SU-DHL-6 (cell line): ENCODE measurements at regions not wholly inside any gene's neighbourhood (a gene's known extent, or its start where the extent isn't known, plus 50 kb on each side); places are given as distances from the start of the nearest gene placed in this dataset.

Experiments
- H2AFZ ChIP-seq: fragments of 200-600 bp; sonication (generic); 2 replicates; pipeline ENCODE4 v1.6.1; 2014; ENCODE audit warnings: low read depth, mild to moderate bottlenecking, moderate library complexity, mixed read lengths, antibody characterized with exemption, low read length; ENCODE audit not compliant: severe bottlenecking
- H3F3A ChIP-seq: fragments of 200-600 bp; shearing (Covaris generic); 2 replicates; pipeline ENCODE4 v1.6.0; 2016; ENCODE audit warnings: antibody characterized with exemption, mild to moderate bottlenecking; ENCODE audit not compliant: insufficient read depth
- H3K27ac ChIP-seq: fragments of 200-600 bp; sonication (generic); 2 replicates; pipeline ENCODE4 v1.5.1; 2016; ENCODE audit warnings: low read depth, mild to moderate bottlenecking, low read length, moderate library complexity, mixed read lengths
- H3K27me3 ChIP-seq: fragments of 200-600 bp; sonication (generic), shearing (Covaris generic); 2 replicates; pipeline ENCODE4 v1.6.0; 2014; ENCODE audit warnings: mild to moderate bottlenecking, low read length
- H3K36me3 ChIP-seq: fragments of 200-600 bp; sonication (generic); 2 replicates; pipeline ENCODE4 v1.6.1; 2014; ENCODE audit warnings: mild to moderate bottlenecking, low read length, mixed read lengths
- H3K4me2 ChIP-seq: fragments of 300-600, 200-600 bp; shearing (Covaris generic), sonication (generic); 2 replicates; pipeline ENCODE4 v1.6.0; 2014; ENCODE audit warnings: low read length, low read depth, mild to moderate bottlenecking; ENCODE audit not compliant: poor library complexity, severe bottlenecking
- H3K4me3 ChIP-seq: fragments of 200-600 bp; sonication (generic); 2 replicates; pipeline ENCODE4 v1.5.1; 2014; ENCODE audit warnings: antibody characterized with exemption, low read length, mild to moderate bottlenecking, mixed read lengths; ENCODE audit not compliant: insufficient read depth, poor library complexity, severe bottlenecking
- H3K79me2 ChIP-seq: fragments of 200-600 bp; sonication (generic); 2 replicates; pipeline ENCODE4 v1.6.1; 2014; ENCODE audit warnings: mild to moderate bottlenecking, low read length, moderate library complexity; ENCODE audit not compliant: insufficient read depth
- H3K9ac ChIP-seq: fragments of 200-600 bp; sonication (generic); 2 replicates; pipeline ENCODE4 v1.7.0; 2014; ENCODE audit warnings: mild to moderate bottlenecking, low read length
- H3K9me2 ChIP-seq: fragments of 200-600 bp; sonication (generic); replicated peaks from 2 replicates; pipeline ENCODE4 v1.6.1; 2014; ENCODE audit warnings: low read length; ENCODE audit not compliant: insufficient read depth
- H3K9me3 ChIP-seq: fragments of 200-600 bp; sonication (generic); 2 replicates; pipeline ENCODE4 v1.6.1; 2014; ENCODE audit warnings: low read length, mixed read lengths; ENCODE audit not compliant: insufficient read depth
- H4K20me1 ChIP-seq: fragments of 200-600 bp; sonication (generic); 2 replicates; pipeline ENCODE4 v1.6.1; 2014; ENCODE audit warnings: low read depth, mild to moderate bottlenecking, antibody characterized with exemption, low read length, moderate library complexity, mixed read lengths
- CTCF ChIP-seq: fragments of 200-600 bp; sonication (generic); IDR thresholded peaks from one replicate; pipeline ENCODE4 v1.5.1; 2017; ENCODE audit warnings: antibody characterized with exemption, mild to moderate bottlenecking, low read length, moderate library complexity; ENCODE audit not compliant: insufficient read depth, poor library complexity, severe bottlenecking
- EZH2phosphoT487 ChIP-seq: fragments of 200-600 bp; sonication (generic), shearing (Covaris generic); conservative IDR thresholded peaks from 2 replicates; pipeline ENCODE4 v1.6.1; 2018; ENCODE audit warnings: mild to moderate bottlenecking, antibody characterized with exemption, low read length, moderate library complexity, mixed read lengths

DNA sequence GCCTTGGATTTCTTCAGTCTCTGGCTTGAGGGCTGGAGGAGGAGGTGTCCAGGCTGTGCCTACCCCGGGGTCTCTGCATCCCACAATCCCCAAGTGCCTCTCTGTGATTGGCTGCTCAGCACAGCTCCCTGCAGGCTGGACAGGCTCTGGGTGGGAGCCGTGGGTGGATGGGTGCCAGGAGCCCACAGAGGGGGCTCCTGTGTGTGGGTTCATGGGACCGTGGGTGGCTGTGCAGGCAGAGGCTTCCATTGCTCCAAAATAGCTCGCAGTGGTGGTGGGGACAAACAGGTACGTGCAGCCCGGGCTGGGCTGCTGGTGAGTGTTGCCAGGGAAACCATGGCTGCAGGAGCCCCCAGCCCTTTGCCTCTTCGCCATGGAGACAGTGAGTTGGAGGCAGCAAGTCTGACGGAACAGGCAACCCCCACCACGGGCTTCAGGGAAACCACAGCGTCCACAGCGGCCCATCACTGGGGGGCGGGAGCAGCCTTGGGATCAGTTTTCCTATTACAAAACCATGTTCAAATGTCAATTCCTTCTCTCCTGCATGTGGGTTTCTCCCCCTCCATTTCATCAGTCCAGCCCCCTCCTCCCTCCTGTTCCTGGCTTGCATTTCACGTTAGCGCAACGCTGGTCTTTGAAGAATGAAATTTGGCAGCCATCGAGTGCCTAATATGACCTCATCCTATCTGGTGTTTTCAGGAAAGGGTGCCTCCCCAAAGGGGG, 155.2 kb downstream of the TRIM29 start:
- H3K36me3 ChIP-seq = no peaks in the 10 kb centered on the region
- no peaks in the 10 kb centered on the region for H3K79me2 ChIP-seq
- no peaks in the 10 kb centered on the region for H3K9me3 ChIP-seq
- H3K9me2 ChIP-seq = no peaks in the 10 kb centered on the region
- no peaks in the 10 kb centered on the region for H4K20me1 ChIP-seq
- no peak overlapping the region for H3K4me3 ChIP-seq
- H3F3A ChIP-seq = no peaks in the 10 kb centered on the region
- TF ChIP-seq EZH2phosphoT487 (no peak), CTCF (no peak)
- H3K9ac ChIP-seq = no peak overlapping the region
- H3K27me3 ChIP-seq = no peaks in the 10 kb centered on the region
- no peak overlapping the region for H3K4me2 ChIP-seq
- no peak overlapping the region for H2AFZ ChIP-seq
- H3K27ac ChIP-seq = no peak overlapping the region

- TF ChIP-seq EZH2phosphoT487 = no peak
- no peak for TF ChIP-seq CTCF
- no peak overlapping the region for H3K4me2 ChIP-seq
Measured at GRCh38 chr11:119980431-119980830, 157.5 kb downstream of the TRIM29 start.

DNA sequence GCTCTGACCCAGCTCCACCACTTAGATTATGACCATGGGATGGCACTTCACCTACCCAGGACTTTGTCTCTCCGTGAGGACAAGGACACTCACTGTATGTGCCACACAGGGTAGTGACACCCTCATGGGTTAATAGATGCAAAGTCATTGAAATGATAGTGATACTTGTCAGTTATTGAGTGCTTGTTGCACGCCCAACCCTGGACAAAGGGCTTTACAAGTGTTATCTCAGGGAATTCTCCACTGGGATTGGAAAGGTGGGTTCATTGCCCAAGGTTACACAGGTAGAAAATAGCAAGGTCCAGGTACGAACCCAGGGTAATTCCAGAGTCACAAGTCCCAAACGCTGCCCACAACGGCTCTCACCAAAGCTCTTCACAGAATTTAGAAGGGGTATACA, 158.2 kb downstream of the TRIM29 start:
- Histone ChIP-seq H3K9ac (no peak overlapping the region), H3K4me3 (no peak overlapping the region), H4K20me1 (no peaks in the 10 kb centered on the region), H3K4me2 (no peak overlapping the region), H3K79me2 (no peaks in the 10 kb centered on the region), H3K9me3 (no peaks in the 10 kb centered on the region), H2AFZ (no peak overlapping the region), H3K9me2 (no peaks in the 10 kb centered on the region), H3K27ac (no peak overlapping the region), H3F3A (no peaks in the 10 kb centered on the region), H3K36me3 (no peaks in the 10 kb centered on the region), H3K27me3 (no peaks in the 10 kb centered on the region)
- TF ChIP-seq EZH2phosphoT487 = no peak
- TF ChIP-seq CTCF = no peak

More at GRCh38 chr11:119980431-119980830, 157.5 kb downstream of the TRIM29 start:
- Histone ChIP-seq H3K9ac (no peak overlapping the region), H3K9me3 (no peaks in the 10 kb centered on the region), H3K79me2 (no peaks in the 10 kb centered on the region), H3F3A (no peaks in the 10 kb centered on the region), H3K27ac (no peak overlapping the region), H3K27me3 (no peaks in the 10 kb centered on the region), H3K36me3 (no peaks in the 10 kb centered on the region), H4K20me1 (no peaks in the 10 kb centered on the region), H3K9me2 (no peaks in the 10 kb centered on the region), H3K4me3 (no peak overlapping the region), H2AFZ (no peak overlapping the region)
